ENCODE measurements at regions not wholly inside any gene's neighbourhood (a gene's known extent, or its start where the extent isn't known, plus 50 kb on each side); places are given as distances from the start of the nearest gene placed in this dataset.

- intact Hi-C loops (cut with DNase I): no loop called here
- TF ChIP-seq, protein P1, sequence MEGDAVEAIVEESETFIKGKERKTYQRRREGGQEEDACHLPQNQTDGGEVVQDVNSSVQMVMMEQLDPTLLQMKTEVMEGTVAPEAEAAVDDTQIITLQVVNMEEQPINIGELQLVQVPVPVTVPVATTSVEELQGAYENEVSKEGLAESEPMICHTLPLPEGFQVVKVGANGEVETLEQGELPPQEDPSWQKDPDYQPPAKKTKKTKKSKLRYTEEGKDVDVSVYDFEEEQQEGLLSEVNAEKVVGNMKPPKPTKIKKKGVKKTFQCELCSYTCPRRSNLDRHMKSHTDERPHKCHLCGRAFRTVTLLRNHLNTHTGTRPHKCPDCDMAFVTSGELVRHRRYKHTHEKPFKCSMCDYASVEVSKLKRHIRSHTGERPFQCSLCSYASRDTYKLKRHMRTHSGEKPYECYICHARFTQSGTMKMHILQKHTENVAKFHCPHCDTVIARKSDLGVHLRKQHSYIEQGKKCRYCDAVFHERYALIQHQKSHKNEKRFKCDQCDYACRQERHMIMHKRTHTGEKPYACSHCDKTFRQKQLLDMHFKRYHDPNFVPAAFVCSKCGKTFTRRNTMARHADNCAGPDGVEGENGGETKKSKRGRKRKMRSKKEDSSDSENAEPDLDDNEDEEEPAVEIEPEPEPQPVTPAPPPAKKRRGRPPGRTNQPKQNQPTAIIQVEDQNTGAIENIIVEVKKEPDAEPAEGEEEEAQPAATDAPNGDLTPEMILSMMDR (IDR thresholded peaks at IDR 0.05): no peak
- no peak for TF ChIP-seq POLR2A (IDR thresholded peaks at IDR 0.05)
- Histone ChIP-seq H3K9me3 (no peaks in the 10 kb centered on the region), H3K4me1 (no peaks in the 10 kb centered on the region), H3K4me3 (no peak overlapping the region), H3K27ac (no peak overlapping the region), H3K27me3 (no peaks in the 10 kb centered on the region), H3K36me3 (no peaks in the 10 kb centered on the region)
- DNase-seq: no peak
- 92 to 96% methylated on average over 2 of the region's 2 CpGs for WGBS, 2 donors
Measured at GRCh38 chr9:82313697-82314096, 325.1 kb downstream of the SPATA31D1 start.

DNA sequence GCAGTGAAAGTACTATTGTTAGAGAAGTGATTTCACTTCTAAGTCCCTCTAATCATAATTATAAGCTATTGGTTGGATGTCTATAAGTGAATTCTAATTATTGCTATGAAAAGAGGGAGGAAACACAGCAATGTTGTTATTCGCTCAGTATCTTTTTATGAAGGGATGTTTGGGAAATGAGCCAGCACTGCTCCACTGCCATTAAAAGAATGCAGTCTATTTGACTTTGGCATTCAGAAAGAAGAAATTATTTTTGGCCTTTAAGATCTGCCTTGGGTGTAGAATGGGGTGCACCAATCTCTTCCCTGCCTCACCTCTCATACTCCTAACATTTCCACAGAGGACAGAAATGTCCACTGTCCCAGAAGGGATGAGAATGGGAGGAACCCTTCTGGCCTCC is 332.0 kb downstream of the SPATA31D1 start:
- no peak for DNase-seq
- Histone ChIP-seq H3K27me3 (no peaks in the 10 kb centered on the region), H3K27ac (no peak overlapping the region), H3K9me3 (no peaks in the 10 kb centered on the region), H3K4me1 (no peaks in the 10 kb centered on the region), H3K4me3 (no peak overlapping the region), H3K36me3 (no peaks in the 10 kb centered on the region)
- WGBS, 2 donors: 43 to 57% methylated on average over 1 of the region's 1 CpG
- TF ChIP-seq, protein P1 (IDR thresholded peaks at IDR 0.05): no peak
- no peak for TF ChIP-seq POLR2A (IDR thresholded peaks at IDR 0.05)
- intact Hi-C loops (cut with DNase I): no loop called here

GRCh38 chr9:82325907-82326306 is 337.3 kb downstream of the SPATA31D1 start:
- H3K27me3 ChIP-seq: no peaks in the 10 kb centered on the region
- peaks cover 0 to 9% (median 0%) of the 10 kb centered on the region in 3 donors for H3K9me3 ChIP-seq
- intact Hi-C loops (cut with DNase I): no loop called here
- no peak overlapping the region for H3K27ac ChIP-seq
- no peak for DNase-seq
- no peaks in the 10 kb centered on the region for H3K36me3 ChIP-seq
- TF ChIP-seq, protein P1 (IDR thresholded peaks at IDR 0.05): no peak
- no peak for TF ChIP-seq POLR2A (IDR thresholded peaks at IDR 0.05)
- WGBS, 2 donors: 81 to 85% methylated on average over 2 of the region's 2 CpGs
- no peaks in the 10 kb centered on the region for H3K4me1 ChIP-seq
- H3K4me3 ChIP-seq: no peak overlapping the region

DNA sequence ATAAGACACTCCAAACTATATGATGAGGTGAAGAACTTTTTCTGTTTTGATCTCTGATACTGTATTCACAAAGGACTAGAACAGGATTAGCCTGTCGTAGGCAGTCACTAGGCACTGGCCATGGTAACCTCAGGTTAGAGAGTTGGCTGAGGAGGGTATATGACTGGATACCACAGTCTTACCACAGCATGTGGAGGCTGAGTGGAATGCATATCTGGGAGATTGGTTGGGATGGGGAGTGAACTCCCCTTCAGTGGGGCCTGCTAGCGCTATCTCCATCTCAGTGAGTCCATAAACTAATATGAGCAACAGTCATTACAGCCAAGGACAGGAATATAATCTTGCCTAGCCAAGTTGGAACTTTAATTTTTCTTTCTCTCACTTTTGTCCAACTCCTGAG is 339.1 kb downstream of the SPATA31D1 start:
- 100% methylated on average over 1 to 2 of the region's 2 CpGs for WGBS, 2 donors
- intact Hi-C loops (cut with DNase I): no loop called here
- H3K36me3 ChIP-seq: no peaks in the 10 kb centered on the region
- no peaks in the 10 kb centered on the region for H3K27me3 ChIP-seq
- DNase-seq: no peak
- H3K4me1 ChIP-seq: peaks cover 0 to 10% (median 5%) of the 10 kb centered on the region in 3 donors
- no peak overlapping the region for H3K4me3 ChIP-seq
- H3K27ac ChIP-seq: no peak overlapping the region
- TF ChIP-seq POLR2A (IDR thresholded peaks at IDR 0.05): no peak
- TF ChIP-seq, protein P1 (IDR thresholded peaks at IDR 0.05): no peak
- H3K9me3 ChIP-seq: peaks cover 0 to 9% (median 0%) of the 10 kb centered on the region in 3 donors

- Histone ChIP-seq H3K27ac (no peak overlapping the region), H3K27me3 (no peaks in the 10 kb centered on the region), H3K4me1 (peaks cover 0 to 14% (median 5%) of the 10 kb centered on the region in 3 donors), H3K36me3 (no peaks in the 10 kb centered on the region), H3K9me3 (peaks cover 0 to 5% (median 0%) of the 10 kb centered on the region in 3 donors), H3K4me3 (no peak overlapping the region)
- TF ChIP-seq POLR2A (IDR thresholded peaks at IDR 0.05): no peak
- TF ChIP-seq, protein P1 (IDR thresholded peaks at IDR 0.05): no peak
- DNase-seq: no peak
- intact Hi-C loops (cut with DNase I): no loop called here
- WGBS, 2 donors: 71 to 76% methylated on average over 2 of the region's 2 CpGs
Measured at GRCh38 chr9:82331079-82331478, 342.5 kb downstream of the SPATA31D1 start.

All from esophagus squamous epithelium (tissue), 5 donors.